ENCODE measurements at regions not wholly inside any gene's neighbourhood (a gene's known extent, or its start where the extent isn't known, plus 50 kb on each side); places are given as distances from the start of the nearest gene placed in this dataset.

GRCh38 chr15:100810831-100811230 lies 68.8 kb upstream of the ALDH1A3 start:
- peaks cover 15% of the 10 kb centered on the region for H3K9me3 Mint-ChIP-seq

GRCh38 chr15:100812802-100813201 lies 66.8 kb upstream of the ALDH1A3 start:
- Mint-ChIP-seq H3K9me3 (peaks cover 13% of the 10 kb centered on the region), H3K4me3 (no peak overlapping the region)
- ATAC-seq = no peak

More at GRCh38 chr15:100810831-100811230, 68.8 kb upstream of the ALDH1A3 start:
- no peak for DNase-seq
- H3K4me1 Mint-ChIP-seq (ENCODE audit: low read depth) = no peaks in the 10 kb centered on the region
- H3K36me3 Mint-ChIP-seq (ENCODE audit: insufficient read depth) = no peaks in the 10 kb centered on the region
- peaks cover 1% of the 10 kb centered on the region for H3K27me3 Mint-ChIP-seq (ENCODE audit: low read depth)
- no peak for ATAC-seq
- no peak overlapping the region for H3K4me3 Mint-ChIP-seq

GRCh38 chr15:100818927-100819326 lies 60.7 kb upstream of the ALDH1A3 start:
- no peaks in the 10 kb centered on the region for H3K36me3 Mint-ChIP-seq (ENCODE audit: insufficient read depth)
- H3K9me3 Mint-ChIP-seq = peaks cover 11% of the 10 kb centered on the region
- H3K4me3 Mint-ChIP-seq = no peak overlapping the region
- H3K27me3 Mint-ChIP-seq (ENCODE audit: low read depth) = peaks cover 18% of the 10 kb centered on the region
- no peak for ATAC-seq
- no peak for DNase-seq
- no peaks in the 10 kb centered on the region for H3K4me1 Mint-ChIP-seq (ENCODE audit: low read depth)

More at GRCh38 chr15:100812802-100813201, 66.8 kb upstream of the ALDH1A3 start:
- no peaks in the 10 kb centered on the region for H3K4me1 Mint-ChIP-seq (ENCODE audit: low read depth)
- peaks cover 3% of the 10 kb centered on the region for H3K27me3 Mint-ChIP-seq (ENCODE audit: low read depth)
- H3K36me3 Mint-ChIP-seq (ENCODE audit: insufficient read depth) = no peaks in the 10 kb centered on the region
- no peak for DNase-seq

GRCh38 chr15:100820528-100820927 lies 59.1 kb upstream of the ALDH1A3 start:
- no peak for ATAC-seq
- H3K4me1 Mint-ChIP-seq (ENCODE audit: low read depth) = no peaks in the 10 kb centered on the region

GRCh38 chr15:100821327-100821726 lies 58.3 kb upstream of the ALDH1A3 start:
- H3K4me3 Mint-ChIP-seq = no peak overlapping the region
- H3K9me3 Mint-ChIP-seq = peaks cover 3% of the 10 kb centered on the region
- H3K4me1 Mint-ChIP-seq (ENCODE audit: low read depth) = no peaks in the 10 kb centered on the region
- ATAC-seq = peak; percentile 87 to 94
- peaks cover 26% of the 10 kb centered on the region for H3K27me3 Mint-ChIP-seq (ENCODE audit: low read depth)
- no peaks in the 10 kb centered on the region for H3K36me3 Mint-ChIP-seq (ENCODE audit: insufficient read depth)
- no peak for DNase-seq

More at GRCh38 chr15:100820528-100820927, 59.1 kb upstream of the ALDH1A3 start:
- H3K9me3 Mint-ChIP-seq = peaks cover 8% of the 10 kb centered on the region
- DNase-seq = no peak
- H3K36me3 Mint-ChIP-seq (ENCODE audit: insufficient read depth) = no peaks in the 10 kb centered on the region
- H3K4me3 Mint-ChIP-seq = no peak overlapping the region
- peaks cover 22% of the 10 kb centered on the region for H3K27me3 Mint-ChIP-seq (ENCODE audit: low read depth)

- DNase-seq = no peak
- Mint-ChIP-seq H3K9me3 (peaks cover 3% of the 10 kb centered on the region), H3K4me1 (ENCODE audit: low read depth) (no peaks in the 10 kb centered on the region), H3K36me3 (ENCODE audit: insufficient read depth) (no peaks in the 10 kb centered on the region), H3K4me3 (no peak overlapping the region), H3K27me3 (ENCODE audit: low read depth) (peaks cover 27% of the 10 kb centered on the region)
- no peak for ATAC-seq
Observed at GRCh38 chr15:100824211-100824610, 55.4 kb upstream of the ALDH1A3 start.

GRCh38 chr15:100829457-100829856 lies 50.2 kb upstream of the ALDH1A3 start:
- Mint-ChIP-seq H3K27me3 (ENCODE audit: low read depth) (peaks cover 31% of the 10 kb centered on the region), H3K4me1 (ENCODE audit: low read depth) (no peaks in the 10 kb centered on the region), H3K4me3 (no peak overlapping the region), H3K36me3 (ENCODE audit: insufficient read depth) (no peaks in the 10 kb centered on the region), H3K9me3 (no peaks in the 10 kb centered on the region)
- DNase-seq (no peak), ATAC-seq (no peak)
